Omental fat pad (tissue), 3 donors: ENCODE measurements at regions not wholly inside any gene's neighbourhood (a gene's known extent, or its start where the extent isn't known, plus 50 kb on each side); places are given as distances from the start of the nearest gene placed in this dataset.

Experiments used
- ATAC-seq: fragments of 150-250 bp; one replicate; pipeline ENCODE4 v1.9.1; 2016; ENCODE audit warnings: mild to moderate bottlenecking, moderate library complexity; ENCODE audit not compliant: low FRiP score
- DNase-seq: peaks from one replicate; pipeline ENCODE4 v3.0.0-alpha.2; 2019; ENCODE audit warnings: low spot score
- TF ChIP-seq, protein P1 (sequence below), 3 donors: fragments of 450-650 bp; IDR thresholded peaks; one replicate each; pipeline ENCODE4 v1.5.1; 2016 to 2017; ENCODE audit warnings: antibody characterized with exemption in 3 of 3, mild to moderate bottlenecking in 3 of 3, moderate library complexity in 2 of 3

DNA sequence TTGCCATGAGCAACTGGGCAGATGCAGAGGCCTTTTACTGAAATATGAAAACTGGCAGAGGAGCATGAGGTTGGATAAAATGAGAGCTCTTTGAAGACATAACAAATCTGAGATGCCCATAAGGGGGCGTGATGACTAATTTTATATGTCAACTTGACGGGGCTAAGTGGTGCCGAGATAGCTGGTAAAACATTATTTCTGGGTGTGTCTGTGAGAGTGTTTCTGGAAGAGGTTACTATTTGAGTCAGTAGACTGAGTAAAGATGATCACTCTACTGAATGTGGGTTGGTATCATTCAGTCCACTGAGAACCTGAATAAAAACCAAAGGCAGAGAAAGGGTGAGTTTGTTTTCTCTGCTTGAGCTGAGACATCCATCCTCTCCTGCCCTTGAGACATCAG, 454.2 kb downstream of the NPIPA7 start:
- no peak for ATAC-seq
- TF ChIP-seq, protein P1, sequence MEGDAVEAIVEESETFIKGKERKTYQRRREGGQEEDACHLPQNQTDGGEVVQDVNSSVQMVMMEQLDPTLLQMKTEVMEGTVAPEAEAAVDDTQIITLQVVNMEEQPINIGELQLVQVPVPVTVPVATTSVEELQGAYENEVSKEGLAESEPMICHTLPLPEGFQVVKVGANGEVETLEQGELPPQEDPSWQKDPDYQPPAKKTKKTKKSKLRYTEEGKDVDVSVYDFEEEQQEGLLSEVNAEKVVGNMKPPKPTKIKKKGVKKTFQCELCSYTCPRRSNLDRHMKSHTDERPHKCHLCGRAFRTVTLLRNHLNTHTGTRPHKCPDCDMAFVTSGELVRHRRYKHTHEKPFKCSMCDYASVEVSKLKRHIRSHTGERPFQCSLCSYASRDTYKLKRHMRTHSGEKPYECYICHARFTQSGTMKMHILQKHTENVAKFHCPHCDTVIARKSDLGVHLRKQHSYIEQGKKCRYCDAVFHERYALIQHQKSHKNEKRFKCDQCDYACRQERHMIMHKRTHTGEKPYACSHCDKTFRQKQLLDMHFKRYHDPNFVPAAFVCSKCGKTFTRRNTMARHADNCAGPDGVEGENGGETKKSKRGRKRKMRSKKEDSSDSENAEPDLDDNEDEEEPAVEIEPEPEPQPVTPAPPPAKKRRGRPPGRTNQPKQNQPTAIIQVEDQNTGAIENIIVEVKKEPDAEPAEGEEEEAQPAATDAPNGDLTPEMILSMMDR (IDR thresholded peaks at IDR 0.05): no peak

GRCh38 chr16:16850274-16850673, 471.3 kb downstream of the NPIPA7 start:
- TF ChIP-seq, protein P1 (IDR thresholded peaks at IDR 0.05): no peak
- DNase-seq (no peak), ATAC-seq (no peak)

More for the DNA sequence above, 454.2 kb downstream of the NPIPA7 start:
- DNase-seq: no peak

DNA sequence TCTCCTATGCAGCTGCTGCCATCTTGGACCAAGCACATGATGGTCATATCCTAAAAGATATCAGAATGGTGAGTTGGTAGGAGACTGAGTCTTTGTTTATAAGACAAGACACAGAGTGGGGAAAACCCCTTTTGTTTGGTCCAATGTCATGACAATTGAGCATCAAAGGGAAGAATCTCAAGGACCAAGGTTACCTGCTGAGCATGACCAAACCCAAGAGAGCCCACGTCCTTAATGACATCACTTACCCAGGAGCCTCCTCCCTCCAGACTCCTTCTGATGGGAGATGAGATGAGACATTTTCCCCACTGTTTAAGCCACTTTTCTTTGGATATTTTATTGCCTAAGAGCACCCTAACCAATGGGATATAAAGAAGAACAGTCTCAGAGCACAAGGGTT, 478.1 kb downstream of the NPIPA7 start:
- no peak for DNase-seq
- TF ChIP-seq, protein P1 (IDR thresholded peaks at IDR 0.05): no peak
- no peak for ATAC-seq

DNA sequence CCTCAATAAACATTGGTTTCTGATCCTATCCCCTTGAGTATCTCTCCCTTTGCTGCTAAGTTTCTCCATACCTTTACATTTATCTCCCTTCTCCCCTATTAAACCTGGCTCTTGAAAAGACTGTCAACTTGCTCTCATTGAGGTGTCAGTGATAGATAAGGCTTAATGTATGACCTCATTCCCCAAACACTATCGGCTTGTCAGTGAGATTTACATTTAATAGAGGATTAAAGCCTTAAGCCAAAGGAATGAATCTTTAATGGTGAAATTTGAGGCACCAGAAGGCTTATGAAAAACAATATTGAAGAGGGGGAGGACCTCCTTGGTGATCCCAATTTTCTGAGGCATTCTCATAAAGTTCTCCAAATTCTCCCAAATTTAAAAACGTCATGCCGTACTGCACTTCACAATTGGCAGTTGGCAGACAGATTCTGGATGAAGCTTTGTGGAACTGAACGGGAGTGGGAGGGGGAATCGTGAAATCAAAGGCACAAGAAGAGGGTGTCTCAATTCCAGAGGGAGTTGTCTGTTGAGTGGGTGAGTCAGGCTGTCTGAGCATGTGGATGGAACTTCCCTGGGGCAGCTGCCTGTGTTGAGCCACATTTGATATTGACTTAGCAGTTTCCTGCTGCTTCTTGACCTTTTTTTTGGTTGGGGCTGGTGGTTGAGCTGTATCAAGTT, 478.8 kb downstream of the NPIPA7 start:
- TF ChIP-seq, protein P1 (IDR thresholded peaks at IDR 0.05): no peak
- no peak for ATAC-seq
- no peak for DNase-seq

DNA sequence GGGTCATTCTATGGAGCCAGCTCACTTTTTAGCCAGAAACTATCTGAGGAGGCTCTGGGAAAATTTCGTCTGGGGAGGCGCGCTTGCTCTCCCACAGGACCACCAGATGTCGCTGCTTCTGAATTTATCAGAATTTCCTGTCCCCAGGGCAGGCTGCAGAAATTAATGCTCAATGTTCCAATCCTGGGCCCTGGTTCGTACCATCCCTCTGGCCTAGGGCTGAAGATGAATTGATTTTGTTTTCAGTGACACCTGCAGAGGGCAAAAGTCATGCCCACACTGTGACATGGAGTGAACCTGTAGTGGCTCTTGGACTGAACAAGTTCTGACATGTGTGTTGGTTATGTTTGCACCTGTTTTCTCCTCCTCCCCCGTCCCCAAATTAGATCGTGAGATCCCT, 482.6 kb downstream of the NPIPA7 start:
- ATAC-seq: no peak
- peak; percentile 24 for DNase-seq
- TF ChIP-seq, protein P1 (IDR thresholded peaks at IDR 0.05): no peak

DNA sequence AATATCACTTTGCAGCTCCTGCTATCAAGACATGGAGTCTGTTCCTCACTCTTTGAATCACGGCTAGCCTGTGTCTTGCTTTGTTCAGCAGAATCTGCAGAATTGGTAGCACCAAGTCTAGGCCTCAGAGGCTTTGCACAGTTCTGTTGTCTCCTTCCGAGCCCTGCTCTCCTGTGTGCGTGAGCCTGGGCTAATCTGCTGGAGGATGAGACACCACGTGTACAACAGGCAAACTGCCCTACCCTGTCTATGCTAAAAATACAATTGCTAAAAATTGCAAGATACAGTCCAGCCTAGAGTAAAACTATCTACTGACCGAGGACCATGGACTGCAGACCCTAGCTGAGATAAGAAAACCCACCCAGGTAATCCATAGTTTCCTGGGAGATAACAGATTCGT, 484.7 kb downstream of the NPIPA7 start:
- TF ChIP-seq, protein P1 (IDR thresholded peaks at IDR 0.05): no peak
- ATAC-seq (no peak), DNase-seq (no peak)

- ATAC-seq (no peak), DNase-seq (no peak)
- TF ChIP-seq, protein P1 (IDR thresholded peaks at IDR 0.05): no peak
Observed at GRCh38 chr16:16864536-16864935, 485.6 kb downstream of the NPIPA7 start.
